ENCODE measurements at regions not wholly inside any gene's neighbourhood (a gene's known extent, or its start where the extent isn't known, plus 50 kb on each side); places are given as distances from the start of the nearest gene placed in this dataset.
"Not testable (repeated sequence)": the region's sequence is repeated elsewhere in the genome, so short reads cannot be mapped to it uniquely, and the experiment has no call there.

DNA sequence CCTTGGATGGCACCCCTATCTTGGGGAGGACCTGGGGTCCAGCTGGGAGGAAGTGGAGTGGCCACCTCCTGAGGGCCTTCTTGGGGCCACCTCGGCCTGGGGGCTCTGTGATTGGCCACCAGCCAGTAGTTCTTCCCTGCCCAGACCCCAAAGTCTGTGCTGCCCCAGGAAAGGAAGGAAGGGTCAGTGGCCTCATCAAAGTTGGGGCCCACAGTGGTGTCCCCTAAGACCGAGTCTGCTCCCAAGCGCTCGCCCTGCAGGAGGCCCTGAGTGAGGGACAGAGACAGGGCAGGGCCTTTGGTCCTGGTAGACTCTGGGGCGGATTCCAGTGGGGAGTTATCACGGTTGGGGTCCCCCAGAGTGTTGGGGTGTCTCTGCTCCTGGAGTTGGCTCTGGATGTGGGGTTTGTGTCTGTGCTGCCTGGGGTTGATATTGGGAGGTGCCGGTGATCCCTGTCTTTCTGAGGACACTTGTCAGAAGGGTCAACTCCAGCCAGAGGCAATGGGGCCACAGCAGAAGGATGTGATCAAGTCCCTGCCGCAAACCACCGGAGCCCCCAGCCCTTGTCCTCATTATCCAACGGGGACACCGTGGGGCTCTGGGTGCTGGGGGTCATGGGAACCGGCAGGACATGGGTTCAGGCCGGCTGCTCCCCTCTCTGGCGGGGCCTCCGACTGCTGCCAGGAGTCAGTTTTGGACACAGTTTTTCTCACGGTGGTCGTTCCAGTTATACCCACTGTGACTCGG lies 364.3 kb downstream of the TMEM121 start:
- DNase-seq: no peak
- H3K27ac Mint-ChIP-seq: no peak overlapping the region
- H3K4me1 Mint-ChIP-seq: no peaks in the 10 kb centered on the region
- peaks cover 76% of the 10 kb centered on the region for H3K9me3 Mint-ChIP-seq
- TF ChIP-seq, protein P1, sequence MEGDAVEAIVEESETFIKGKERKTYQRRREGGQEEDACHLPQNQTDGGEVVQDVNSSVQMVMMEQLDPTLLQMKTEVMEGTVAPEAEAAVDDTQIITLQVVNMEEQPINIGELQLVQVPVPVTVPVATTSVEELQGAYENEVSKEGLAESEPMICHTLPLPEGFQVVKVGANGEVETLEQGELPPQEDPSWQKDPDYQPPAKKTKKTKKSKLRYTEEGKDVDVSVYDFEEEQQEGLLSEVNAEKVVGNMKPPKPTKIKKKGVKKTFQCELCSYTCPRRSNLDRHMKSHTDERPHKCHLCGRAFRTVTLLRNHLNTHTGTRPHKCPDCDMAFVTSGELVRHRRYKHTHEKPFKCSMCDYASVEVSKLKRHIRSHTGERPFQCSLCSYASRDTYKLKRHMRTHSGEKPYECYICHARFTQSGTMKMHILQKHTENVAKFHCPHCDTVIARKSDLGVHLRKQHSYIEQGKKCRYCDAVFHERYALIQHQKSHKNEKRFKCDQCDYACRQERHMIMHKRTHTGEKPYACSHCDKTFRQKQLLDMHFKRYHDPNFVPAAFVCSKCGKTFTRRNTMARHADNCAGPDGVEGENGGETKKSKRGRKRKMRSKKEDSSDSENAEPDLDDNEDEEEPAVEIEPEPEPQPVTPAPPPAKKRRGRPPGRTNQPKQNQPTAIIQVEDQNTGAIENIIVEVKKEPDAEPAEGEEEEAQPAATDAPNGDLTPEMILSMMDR (IDR thresholded peaks at IDR 0.05): no peak
- H3K36me3 Mint-ChIP-seq (ENCODE audit: low read depth): no peaks in the 10 kb centered on the region
- H3K4me3 Mint-ChIP-seq: no peak overlapping the region
- H3K27me3 Mint-ChIP-seq (ENCODE audit: low read depth, poor library complexity): peaks cover 2% of the 10 kb centered on the region

DNA sequence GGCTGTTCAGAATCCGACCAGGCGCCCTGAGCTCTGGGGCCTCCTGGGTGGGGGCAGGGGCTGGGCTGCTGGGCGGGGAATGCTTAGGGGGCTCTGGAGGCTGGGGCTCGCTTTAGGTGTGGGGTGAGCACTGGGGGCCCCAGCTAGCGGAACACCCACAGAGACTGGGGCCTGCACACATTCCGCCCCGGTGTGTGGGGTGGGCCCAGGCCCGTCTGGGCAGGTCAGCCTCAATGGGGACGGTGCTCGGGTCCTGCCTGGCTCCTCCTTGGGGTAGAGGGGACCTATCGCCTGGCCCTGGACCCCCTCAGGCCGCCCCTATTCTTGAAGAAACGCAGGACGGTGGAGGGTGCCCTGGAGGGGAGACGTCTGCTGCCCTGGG lies 364.8 kb downstream of the TMEM121 start:
- no peaks in the 10 kb centered on the region for H3K4me1 Mint-ChIP-seq
- peaks cover 78% of the 10 kb centered on the region for H3K9me3 Mint-ChIP-seq
- no peak overlapping the region for H3K27ac Mint-ChIP-seq
- H3K4me3 Mint-ChIP-seq: no peak overlapping the region
- TF ChIP-seq, protein P1 (IDR thresholded peaks at IDR 0.05): no peak
- no peaks in the 10 kb centered on the region for H3K36me3 Mint-ChIP-seq (ENCODE audit: low read depth)
- DNase-seq: no peak
- H3K27me3 Mint-ChIP-seq (ENCODE audit: low read depth, poor library complexity): peaks cover 2% of the 10 kb centered on the region

DNA sequence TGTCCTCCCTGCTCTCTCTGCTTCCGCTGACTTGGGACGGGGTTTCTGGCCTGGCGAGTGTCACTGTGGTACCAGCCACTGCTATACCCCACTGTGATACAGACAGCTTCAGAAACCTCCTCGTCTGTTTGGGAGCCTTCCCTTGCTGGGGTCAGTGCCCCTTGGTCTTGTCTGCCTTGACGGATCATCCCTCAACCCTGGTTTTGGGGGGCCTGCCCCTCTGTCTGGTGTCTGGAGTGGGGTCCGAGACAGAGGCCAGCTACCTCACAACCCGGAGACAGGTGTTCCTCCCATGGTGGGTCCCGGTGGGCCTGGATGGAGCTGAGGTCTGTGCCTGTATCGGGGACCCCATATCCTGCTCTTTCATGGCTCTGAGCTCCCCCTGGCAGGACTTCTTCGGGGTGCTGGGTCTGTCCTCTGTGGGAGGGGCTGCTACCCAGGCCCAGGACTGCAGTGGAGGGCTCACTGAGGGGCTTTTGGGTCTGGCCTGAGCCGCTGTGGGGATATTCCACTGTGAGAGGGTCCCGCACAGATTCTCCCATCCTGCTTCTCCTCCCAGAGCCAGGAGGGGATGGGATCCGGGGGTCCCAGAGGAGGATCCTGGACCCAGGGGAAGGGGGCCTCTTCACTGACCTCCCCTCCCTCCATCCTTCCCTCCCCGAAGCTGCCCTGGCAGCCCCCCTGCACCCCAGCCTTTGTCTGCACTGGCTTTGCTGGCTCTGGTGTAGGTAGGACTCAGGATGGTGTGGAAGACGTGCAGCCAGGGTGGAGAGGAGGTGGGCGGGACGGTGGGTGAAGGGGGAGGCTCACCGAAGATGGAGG lies 365.5 kb downstream of the TMEM121 start:
- H3K27me3 Mint-ChIP-seq (ENCODE audit: low read depth, poor library complexity): peaks cover 2% of the 10 kb centered on the region
- no peaks in the 10 kb centered on the region for H3K4me1 Mint-ChIP-seq
- H3K4me3 Mint-ChIP-seq: no peak overlapping the region
- TF ChIP-seq, protein P1 (IDR thresholded peaks at IDR 0.05): no peak
- no peaks in the 10 kb centered on the region for H3K36me3 Mint-ChIP-seq (ENCODE audit: low read depth)
- no peak overlapping the region for H3K27ac Mint-ChIP-seq
- DNase-seq: no peak
- H3K9me3 Mint-ChIP-seq: peaks cover 82% of the 10 kb centered on the region

DNA sequence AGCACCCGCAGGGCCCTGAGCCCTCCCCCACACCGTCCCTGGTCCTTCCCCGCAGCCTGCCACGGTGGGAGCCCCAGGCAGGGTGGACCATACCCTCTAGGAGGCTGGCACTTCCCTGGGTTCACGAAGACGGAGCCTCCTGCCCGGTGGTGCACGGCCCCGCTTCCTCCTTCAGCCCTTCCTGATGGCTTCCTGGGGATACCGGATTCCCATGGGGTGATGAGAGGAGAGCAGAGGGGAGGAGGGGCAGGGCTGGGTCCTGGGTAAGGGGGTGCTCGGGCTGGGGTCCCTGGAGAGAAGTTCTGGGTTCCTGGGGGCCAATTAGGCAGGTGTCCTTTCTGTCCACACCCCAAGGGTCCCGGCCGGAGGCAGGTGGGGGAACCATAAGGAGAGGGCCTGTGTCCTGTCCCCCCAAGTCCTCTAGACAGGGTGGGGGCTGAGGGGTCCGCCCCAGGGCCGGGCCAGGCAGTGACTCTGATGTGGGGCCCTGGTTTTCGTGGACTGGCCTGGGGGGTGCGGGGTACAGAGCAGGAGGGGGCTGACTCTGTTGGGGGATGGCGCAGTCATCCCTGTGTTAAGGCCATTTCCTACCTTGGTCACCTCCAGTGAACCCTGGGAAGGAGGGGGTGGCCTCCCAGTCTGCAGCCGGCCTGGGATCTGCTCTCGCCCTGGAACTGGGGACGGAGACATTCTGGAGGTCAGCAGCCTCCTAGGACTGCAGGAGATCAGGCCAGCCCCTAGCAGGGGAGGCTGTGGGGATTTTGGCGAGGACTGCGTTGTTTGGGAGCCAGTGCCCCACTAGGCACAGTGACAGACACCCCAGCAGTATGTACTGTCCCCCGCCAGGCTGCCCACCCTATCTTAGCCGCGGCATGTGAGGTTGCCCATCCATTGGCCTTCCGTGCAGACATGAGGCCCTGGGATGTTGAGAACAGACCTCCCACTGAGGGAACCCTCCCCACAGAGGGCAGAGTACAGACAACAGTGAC lies 366.4 kb downstream of the TMEM121 start:
- peaks cover 82% of the 10 kb centered on the region for H3K9me3 Mint-ChIP-seq
- H3K27me3 Mint-ChIP-seq (ENCODE audit: low read depth, poor library complexity); DNase-seq; H3K4me1 Mint-ChIP-seq; H3K36me3 Mint-ChIP-seq (ENCODE audit: low read depth); H3K4me3 Mint-ChIP-seq; H3K27ac Mint-ChIP-seq: not testable (repeated sequence)

DNA sequence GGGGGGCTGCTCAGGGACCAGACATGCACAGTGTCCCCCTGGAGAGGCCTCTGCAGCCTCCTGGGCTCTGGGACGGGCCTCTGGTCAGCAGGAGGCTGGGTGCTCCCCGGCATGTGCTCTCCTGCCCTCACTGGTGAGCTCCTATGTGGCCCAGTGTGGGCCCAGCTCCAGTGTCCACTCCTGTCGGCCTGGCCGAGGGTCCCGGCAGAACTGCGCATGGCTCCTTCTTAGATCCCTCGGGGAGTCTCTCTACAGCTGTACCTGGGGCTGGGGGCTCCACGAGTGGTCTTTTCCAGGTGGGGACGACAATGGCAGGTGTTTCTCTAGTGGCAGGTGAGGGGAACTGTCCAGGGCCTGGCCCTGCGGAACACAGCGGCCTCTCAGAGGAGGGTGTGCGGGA lies 367.3 kb downstream of the TMEM121 start:
- not testable (repeated sequence) for H3K4me1 Mint-ChIP-seq; DNase-seq; H3K27ac Mint-ChIP-seq; H3K27me3 Mint-ChIP-seq (ENCODE audit: low read depth, poor library complexity); H3K36me3 Mint-ChIP-seq (ENCODE audit: low read depth); H3K4me3 Mint-ChIP-seq
- peaks cover 82% of the 10 kb centered on the region for H3K9me3 Mint-ChIP-seq

DNA sequence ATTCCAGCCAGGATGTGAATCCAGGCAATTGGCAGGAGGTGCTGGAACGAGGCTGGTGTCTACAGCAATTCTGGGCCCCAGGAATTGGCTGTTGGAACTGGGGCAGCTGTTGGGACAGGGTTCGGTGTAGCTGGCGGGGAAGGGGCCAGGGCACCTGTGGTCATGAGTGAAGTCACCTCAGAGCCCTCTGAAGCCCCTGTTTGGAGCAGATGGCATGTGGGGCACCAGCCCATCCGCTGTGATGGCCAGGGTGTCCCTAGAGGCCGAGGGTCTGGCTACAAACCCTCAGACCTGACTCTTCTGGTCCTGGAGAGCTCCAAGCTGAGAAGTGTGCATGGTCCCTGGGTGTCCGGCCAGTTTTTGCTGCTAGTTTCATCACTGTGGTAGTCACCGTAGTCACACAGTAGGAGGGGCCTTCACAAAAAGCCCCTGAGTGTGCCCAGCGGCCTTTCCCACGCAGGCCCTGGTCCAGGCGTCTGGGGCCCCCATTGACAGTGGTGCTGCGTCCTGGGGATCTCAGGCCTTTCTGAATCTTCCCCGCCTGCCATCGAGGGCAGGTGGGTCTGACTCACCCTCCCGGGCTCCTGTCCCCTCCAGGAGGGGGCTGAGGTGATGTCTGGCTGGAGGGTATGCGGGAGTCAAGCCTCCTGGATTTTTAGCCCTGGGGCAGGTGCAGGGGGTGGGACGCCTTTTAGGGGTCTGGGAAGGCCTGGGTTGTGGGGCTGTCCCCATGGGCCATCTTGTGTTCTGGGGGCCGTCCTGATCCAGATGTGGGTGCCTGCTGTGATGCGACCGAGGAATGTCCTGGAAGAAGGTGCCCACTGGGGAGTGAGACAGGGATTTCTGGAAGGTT lies 368.0 kb downstream of the TMEM121 start:
- TF ChIP-seq, protein P1 (IDR thresholded peaks at IDR 0.05): no peak
- Mint-ChIP-seq H3K4me1 (no peaks in the 10 kb centered on the region), H3K4me3 (no peak overlapping the region), H3K36me3 (ENCODE audit: low read depth) (no peaks in the 10 kb centered on the region), H3K27me3 (ENCODE audit: low read depth, poor library complexity) (no peaks in the 10 kb centered on the region), H3K9me3 (peaks cover 81% of the 10 kb centered on the region), H3K27ac (no peak overlapping the region)
- DNase-seq: no peak
